ENCODE measurements at regions not wholly inside any gene's neighbourhood (a gene's known extent, or its start where the extent isn't known, plus 50 kb on each side); places are given as distances from the start of the nearest gene placed in this dataset.

DNA sequence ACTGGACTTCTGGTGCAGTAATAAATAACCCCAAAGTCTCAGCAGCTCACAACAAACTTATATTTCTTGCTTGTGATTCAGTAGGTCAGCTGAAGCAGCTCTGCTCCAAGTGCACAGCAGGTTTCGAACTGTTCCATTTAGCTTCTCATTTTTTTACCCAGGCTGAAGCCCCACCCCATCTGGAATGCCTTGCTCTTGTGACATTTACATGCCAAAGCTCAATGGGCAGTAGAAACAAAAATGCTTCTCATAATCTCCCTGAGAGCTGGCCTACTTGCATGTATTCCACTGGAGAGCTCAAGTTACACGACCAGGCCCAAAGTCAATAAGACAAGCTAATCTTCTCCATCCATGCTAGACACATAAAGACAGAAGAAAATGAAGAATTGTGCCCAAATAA, 165.2 kb downstream of the HAO1 start:
- TF ChIP-seq, protein P1, sequence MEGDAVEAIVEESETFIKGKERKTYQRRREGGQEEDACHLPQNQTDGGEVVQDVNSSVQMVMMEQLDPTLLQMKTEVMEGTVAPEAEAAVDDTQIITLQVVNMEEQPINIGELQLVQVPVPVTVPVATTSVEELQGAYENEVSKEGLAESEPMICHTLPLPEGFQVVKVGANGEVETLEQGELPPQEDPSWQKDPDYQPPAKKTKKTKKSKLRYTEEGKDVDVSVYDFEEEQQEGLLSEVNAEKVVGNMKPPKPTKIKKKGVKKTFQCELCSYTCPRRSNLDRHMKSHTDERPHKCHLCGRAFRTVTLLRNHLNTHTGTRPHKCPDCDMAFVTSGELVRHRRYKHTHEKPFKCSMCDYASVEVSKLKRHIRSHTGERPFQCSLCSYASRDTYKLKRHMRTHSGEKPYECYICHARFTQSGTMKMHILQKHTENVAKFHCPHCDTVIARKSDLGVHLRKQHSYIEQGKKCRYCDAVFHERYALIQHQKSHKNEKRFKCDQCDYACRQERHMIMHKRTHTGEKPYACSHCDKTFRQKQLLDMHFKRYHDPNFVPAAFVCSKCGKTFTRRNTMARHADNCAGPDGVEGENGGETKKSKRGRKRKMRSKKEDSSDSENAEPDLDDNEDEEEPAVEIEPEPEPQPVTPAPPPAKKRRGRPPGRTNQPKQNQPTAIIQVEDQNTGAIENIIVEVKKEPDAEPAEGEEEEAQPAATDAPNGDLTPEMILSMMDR (IDR thresholded peaks at IDR 0.05 in 4 of 5, conservative IDR thresholded peaks at IDR 0.05 in 1 of 5) = no peak
- no peak for TF ChIP-seq POLR2A (IDR thresholded peaks at IDR 0.05)
